NCI-H1092 treated with DMSO at 0.1 percent for 48 hours (cell line): ENCODE measurements at regions not wholly inside any gene's neighbourhood (a gene's known extent, or its start where the extent isn't known, plus 50 kb on each side); places are given as distances from the start of the nearest gene placed in this dataset.

Experiments used
- DNase-seq: peaks from one replicate; lab custom pipeline; 2025; lab: John Stamatoyannopoulos, UW

DNA sequence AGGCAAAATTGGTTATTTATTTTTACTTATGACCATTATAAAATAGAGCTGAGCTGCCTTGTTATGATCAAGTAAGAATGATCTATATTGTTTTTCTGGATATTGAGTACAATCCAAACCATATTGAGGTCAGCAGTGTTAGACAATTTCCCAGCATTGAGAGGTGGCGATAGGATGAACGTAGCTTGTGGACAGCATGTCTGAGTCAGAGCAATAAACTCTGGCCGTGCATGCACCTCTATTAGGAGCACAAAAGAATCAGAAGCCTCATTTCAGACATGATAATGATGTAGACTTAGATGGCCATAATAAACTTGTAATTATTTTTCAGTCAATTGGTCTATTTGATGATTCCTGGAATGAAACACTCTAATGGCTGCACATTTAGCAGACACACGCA is 491.6 kb downstream of the RIT2 start:
- DNase-seq, result peak; percentile 47

DNA sequence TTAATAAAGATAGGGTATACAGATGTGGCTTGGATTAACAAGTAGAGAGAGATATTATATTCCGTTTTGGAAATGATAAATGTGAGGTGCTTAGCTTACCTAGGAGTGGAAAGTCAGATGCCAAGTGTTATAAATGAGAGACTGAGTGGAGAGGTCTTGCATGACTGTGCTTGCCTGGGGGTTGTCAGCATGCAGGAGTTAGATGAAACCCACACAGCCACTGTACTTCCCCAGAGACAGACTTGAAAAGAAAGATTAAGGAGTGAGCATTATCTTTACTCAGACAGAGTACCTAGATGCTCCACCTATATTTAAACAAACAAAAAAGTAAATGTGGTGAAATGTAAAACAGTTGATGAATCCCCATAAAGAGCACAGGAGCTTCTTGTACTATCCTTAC is 482.7 kb downstream of the RIT2 start:
- DNase-seq, result no peak

DNA sequence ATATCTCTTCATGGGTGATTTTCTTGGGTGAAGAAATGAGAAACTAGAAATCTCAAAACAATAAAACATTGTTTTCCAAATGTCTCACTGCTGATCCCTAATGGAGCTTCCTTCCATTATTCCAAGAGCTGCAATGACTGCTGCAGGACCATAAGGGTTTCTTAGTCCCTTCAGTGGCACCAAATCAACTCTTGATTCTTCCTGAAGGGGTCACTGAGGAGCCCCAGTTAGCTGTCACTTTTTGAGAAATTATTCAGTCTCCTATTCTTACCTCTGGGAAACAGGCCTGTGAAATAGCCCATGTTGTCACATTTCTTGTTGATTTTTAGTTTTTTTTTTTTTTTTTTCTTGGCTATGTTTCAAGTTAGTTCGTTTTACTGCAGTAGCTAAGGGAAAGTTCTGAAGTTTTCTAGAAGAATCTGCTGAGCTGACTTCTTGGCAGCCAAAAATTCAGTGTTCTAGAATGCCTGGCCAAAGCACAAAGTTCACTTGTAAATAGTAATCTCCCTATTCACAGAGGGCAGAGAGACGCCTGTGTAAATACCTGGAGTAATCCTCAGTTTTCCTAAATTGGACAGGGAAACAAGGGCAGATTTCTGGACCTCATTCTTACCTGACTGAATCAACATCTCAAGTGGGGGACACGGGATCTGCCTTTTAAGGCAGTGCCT is 480.0 kb downstream of the RIT2 start:
- no peak for DNase-seq

DNA sequence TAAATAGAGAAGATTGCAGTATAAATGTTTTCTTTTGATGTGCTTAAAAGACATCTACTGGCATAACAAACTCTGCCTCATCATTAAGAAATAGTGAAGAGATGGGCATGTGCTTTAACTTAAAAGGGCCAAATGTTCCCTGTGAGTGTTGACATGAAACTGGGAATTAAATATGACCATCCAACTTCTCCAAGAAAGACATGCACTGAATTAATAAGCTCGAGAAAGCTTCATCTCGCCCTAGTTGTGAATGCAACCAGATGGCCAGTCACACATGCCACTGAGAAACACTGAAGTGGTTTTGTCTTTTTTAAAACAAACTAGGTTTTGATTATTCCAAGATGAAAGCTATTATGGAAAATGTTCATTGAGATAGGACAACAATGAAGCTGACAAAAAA is 479.2 kb downstream of the RIT2 start:
- no peak for DNase-seq

DNA sequence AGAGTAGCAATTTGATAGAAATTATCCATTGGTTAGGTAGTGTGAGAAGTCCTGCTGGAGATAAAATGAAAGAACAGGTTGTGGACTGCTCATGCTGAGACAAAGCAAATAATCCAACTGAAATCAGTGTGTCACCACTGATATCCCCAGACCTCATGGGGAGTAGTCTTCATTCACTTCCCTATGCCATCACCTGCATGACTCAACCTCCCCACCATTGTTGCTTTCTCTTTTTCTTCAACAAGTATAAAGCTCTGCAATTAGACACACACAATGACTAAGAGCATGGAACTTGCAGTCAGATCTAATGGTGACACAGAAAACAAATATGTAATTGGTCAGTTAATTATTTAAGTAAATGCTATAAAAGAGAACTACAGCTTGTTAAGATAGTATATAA is 475.3 kb downstream of the RIT2 start:
- DNase-seq, result no peak

DNA sequence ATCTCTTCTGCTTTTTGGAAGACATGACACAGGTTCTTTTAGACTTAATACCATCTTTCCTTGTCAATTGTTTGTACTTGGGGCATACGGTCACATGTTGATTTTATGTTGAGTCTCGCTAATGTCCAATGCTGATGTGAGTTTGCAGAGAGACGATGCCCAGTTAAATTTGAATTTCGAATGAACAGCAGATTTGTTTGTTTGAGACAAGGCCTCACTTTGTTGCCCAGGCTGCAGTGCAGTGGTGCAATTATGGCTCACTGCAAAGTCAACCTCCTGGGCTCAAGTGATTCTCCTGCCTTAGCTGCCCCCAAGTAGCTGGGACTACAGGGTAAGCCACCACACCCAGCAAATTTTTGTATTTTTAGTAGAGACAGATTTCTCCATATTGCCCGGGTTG is 473.5 kb downstream of the RIT2 start:
- DNase-seq, result no peak

DNA sequence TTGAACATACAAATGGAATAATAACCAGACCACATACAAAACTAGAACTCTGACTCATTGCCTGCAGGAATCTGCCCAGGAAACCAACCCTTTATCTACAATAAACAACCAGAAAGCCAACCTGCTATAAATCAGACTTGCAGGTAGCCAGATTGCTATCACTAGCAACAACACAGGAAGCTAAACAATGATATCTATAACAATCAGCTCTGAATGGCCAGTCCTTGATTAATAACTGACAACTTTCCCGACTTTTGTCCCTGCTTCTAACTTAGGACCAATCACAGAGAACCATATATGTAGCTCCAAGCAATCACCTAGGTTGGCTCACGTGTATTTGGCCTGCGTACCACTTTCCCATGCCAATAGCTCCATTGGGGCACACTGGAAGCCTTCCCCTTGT is 470.8 kb downstream of the RIT2 start:
- DNase-seq, result no peak

DNA sequence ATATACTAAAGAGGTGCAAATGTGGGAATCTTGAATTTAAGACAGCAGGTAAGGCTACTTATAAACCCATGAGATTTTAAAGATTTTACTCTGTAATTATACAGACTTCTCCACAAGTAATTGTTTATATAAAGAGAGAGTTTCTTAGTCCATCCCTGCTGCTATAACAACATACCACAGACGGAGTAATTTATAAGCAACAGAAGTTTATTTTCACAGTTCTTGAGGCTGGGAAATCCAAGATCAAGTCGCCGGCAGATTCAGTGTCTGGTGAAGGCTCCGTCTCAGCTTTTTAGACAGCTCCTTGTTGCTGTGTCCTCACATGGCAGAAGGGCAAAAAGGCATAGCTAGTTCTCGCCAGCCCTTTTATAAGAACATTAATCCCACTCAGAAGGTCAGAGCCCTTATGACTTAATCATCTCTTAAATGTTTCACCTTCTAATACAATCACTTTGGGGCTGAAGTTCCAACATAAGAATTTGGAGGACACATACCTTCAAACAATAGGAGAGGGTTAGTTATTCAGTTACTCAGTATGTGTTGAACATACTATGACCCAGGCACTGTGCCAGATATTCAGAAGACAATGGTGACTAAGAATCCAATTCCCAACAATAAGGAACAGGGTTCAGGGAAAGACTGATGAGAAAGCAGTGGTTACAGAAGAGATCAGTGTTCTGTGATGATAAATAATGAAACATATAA is 466.0 kb downstream of the RIT2 start:
- DNase-seq, result no peak

DNA sequence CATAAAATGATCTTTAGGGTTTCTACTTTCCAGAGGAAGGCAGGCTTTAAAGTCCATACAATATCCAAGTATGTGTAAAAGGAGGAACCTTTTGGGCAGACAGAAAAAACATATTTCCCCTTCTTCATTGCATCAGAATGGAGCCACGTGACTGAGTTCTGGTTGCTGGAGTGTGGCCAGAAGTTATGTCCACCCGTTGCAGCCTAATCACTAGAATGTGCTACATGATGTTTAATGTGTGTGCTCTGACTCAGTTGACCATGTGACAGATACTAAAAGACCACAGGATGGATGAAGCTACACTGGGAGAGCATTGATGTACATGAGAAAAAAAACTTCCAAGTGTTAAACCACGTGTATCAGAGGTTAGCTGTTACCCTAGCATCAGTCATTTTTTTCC is 460.9 kb downstream of the RIT2 start:
- no peak for DNase-seq

DNA sequence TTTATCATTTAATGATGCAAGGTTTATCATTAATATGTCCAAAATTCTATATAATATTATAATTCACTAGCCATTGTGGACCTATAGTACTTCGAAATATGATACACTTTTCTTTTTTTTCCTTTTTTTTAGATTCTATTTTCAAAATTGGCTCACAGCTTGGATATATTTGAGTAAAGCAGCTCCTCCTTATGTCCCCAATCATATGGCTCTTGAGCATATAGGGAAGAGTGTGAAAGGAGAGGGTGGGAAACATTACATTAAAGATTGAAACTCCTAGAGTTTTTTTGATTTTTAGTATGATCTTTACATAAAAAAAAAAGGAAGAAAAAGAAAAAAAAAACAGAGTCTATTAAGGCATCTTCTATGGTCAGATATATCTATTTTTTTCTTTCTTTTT is 457.9 kb downstream of the RIT2 start:
- DNase-seq, result no peak

DNA sequence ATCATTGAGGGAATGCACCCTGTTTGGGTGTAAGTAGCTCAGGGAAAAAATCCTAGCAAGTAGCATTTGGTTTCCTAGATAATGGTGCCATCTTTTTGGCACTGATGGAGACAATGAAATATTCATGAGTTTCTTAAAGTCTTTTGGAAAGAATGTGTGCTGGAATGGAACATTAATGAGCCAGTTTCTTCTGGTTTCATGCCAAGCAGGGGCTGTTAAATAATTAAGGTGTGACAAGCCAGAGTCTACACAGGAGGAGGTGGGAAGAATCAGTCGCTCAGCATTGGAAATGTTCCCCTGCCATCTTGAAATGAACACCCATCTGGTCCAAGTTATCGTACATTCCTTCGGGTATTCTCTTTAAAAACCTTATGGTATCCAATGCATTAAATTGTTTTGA is 457.3 kb downstream of the RIT2 start:
- no peak for DNase-seq

DNA sequence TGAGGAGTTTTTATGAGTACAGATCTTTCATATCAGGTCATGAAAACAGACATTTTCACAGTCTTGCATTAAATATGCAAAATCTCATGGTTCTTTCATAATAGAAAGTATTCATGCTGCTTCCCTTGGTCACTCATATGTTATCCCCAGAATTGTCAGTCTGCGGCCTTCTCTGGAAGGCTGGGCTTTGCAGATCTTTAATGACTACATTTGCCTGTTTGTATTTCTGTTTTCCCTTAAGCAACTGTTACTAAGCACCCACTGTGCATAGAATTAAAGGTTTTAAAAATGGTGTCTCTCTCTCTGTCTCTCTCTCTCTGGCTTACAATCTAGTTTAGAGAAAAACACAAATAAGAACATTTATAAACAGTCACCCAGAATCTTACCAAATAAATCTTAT is 456.3 kb downstream of the RIT2 start:
- DNase-seq, result no peak

DNA sequence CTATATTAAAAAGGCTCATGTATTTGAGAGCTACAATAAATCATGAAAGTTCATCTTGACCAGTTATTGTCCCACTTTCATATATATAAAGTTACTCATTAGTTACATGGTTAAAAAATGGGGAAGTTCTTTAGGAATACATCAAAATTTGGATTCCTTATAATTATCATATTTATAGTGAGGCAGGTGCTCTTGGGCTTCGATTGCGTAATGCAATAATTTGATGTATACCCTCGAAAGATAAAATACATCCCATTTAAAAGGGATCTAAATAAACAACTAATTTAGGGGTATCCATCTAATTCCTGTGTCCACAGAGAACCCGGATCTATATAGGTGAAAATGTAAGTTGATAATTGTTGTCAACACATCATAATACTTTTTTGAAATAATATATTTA is 444.6 kb downstream of the RIT2 start:
- DNase-seq, result no peak

DNA sequence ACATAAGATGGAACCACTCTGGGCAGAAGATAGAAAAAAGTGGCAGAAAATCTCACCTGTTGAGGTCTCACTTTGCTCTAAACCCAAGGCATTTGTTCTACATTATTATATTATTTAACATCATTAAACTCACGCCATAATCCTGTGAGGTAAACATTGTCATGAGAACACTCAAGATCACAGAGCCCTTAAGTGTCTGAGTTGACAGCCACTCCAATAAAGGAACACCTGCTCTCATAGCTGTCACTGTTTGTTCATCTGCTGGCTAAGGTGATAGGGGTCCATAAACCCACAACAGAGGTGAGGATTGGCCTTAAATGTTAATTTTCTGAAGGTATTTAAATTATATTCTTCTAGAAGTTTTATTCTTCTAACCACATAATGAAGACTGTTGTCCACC is 439.7 kb downstream of the RIT2 start:
- DNase-seq, result peak; percentile 94

DNA sequence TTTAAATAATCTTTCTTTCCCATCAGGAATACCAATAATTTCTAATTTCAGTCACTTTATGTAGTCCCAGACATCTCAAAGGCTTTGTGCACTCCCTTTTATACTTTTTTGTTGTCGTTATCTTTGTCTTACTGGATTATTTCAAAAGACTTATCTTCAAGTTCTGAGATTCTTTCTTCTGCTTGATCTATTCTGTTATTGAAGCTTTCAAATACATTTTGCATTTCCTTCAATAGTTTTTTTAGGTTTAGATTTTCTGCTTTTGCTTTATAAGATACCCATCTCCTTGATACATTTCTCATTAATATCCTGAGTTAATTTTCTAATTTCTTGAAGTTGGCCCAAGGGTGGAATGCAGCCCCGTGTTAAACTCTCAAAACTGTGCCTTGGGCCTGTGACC is 432.4 kb downstream of the RIT2 start:
- DNase-seq, result no peak

DNA sequence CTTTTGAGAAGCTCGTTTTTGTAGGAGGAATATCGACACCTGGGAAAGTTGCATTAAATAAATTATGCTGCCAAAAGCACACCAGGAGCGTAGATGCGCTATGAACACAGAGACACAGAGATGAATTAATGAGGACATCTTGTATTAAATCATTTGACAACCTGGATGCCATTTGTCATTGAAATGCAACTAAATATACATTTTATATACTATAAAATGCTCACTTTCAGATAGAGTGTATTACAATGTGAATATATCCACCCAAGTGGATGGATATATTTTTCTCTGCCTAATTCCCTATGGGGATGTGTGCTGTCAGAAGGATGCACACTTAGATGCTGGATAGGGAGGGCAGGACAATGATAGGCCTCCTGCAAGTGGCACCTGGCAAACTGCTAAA is 426.2 kb downstream of the RIT2 start:
- no peak for DNase-seq
